ENCODE measurements at regions not wholly inside any gene's neighbourhood (a gene's known extent, or its start where the extent isn't known, plus 50 kb on each side); places are given as distances from the start of the nearest gene placed in this dataset.

GRCh38 chr3:137610723-137611122 is 153.4 kb upstream of the SOX14 start:
- Histone ChIP-seq H3K36me3 (ENCODE audit: insufficient read depth, low read length) (no peaks in the 10 kb centered on the region), H2AFZ (ENCODE audit: low read depth, low read length) (no peak overlapping the region), H3K9ac (ENCODE audit: low read length) (no peak overlapping the region), H3K9me3 (ENCODE audit: insufficient read depth, low read depth, low read length) (no peaks in the 10 kb centered on the region), H3K27me3 (ENCODE audit: insufficient read depth, low read length) (no peaks in the 10 kb centered on the region), H3K4me2 (ENCODE audit: low read length) (no peak overlapping the region), H3K79me2 (ENCODE audit: insufficient read depth, low read length) (no peaks in the 10 kb centered on the region), H3K4me3 (ENCODE audit: insufficient read depth, low read depth, low read length) (no peak overlapping the region), H3K27ac (ENCODE audit: low read depth, low read length) (no peak overlapping the region), H4K20me1 (ENCODE audit: insufficient read depth, low read length) (no peaks in the 10 kb centered on the region), H3K4me1 (ENCODE audit: insufficient read depth, low read length) (no peaks in the 10 kb centered on the region)
- Mint-ChIP-seq H3K4me1 (ENCODE audit: low read depth, unreplicated experiment) (no peaks in the 10 kb centered on the region), H3K4me3 (ENCODE audit: unreplicated experiment) (no peak overlapping the region), H3K36me3 (ENCODE audit: low read depth, unreplicated experiment) (no peaks in the 10 kb centered on the region), H3K9me3 (ENCODE audit: unreplicated experiment) (no peaks in the 10 kb centered on the region), H3K27me3 (ENCODE audit: low read depth, unreplicated experiment) (no peaks in the 10 kb centered on the region), H3K27ac (ENCODE audit: unreplicated experiment) (no peak overlapping the region)
- TF ChIP-seq CTCF (IDR thresholded peaks at IDR 0.05; ENCODE audit: insufficient read depth, low read depth, low read length) (no peak), EZH2 (IDR thresholded peaks at IDR 0.05; ENCODE audit: insufficient read depth, low read length) (no peak)
- DNase-seq (ENCODE audit: low read depth) (no peak), FAIRE-seq (no peak)

GRCh38 chr3:137612291-137612690 is 151.8 kb upstream of the SOX14 start:
- Mint-ChIP-seq H3K4me3 (ENCODE audit: unreplicated experiment) (no peak overlapping the region), H3K27me3 (ENCODE audit: low read depth, unreplicated experiment) (no peaks in the 10 kb centered on the region), H3K9me3 (ENCODE audit: unreplicated experiment) (no peaks in the 10 kb centered on the region), H3K4me1 (ENCODE audit: low read depth, unreplicated experiment) (no peaks in the 10 kb centered on the region), H3K27ac (ENCODE audit: unreplicated experiment) (no peak overlapping the region), H3K36me3 (ENCODE audit: low read depth, unreplicated experiment) (no peaks in the 10 kb centered on the region)
- no peak for TF ChIP-seq EZH2 (IDR thresholded peaks at IDR 0.05; ENCODE audit: insufficient read depth, low read length)
- no peak for TF ChIP-seq CTCF (IDR thresholded peaks at IDR 0.05; ENCODE audit: insufficient read depth, low read depth, low read length)
- H3K9me3 ChIP-seq (ENCODE audit: insufficient read depth, low read depth, low read length): no peaks in the 10 kb centered on the region
- no peaks in the 10 kb centered on the region for H4K20me1 ChIP-seq (ENCODE audit: insufficient read depth, low read length)
- no peak overlapping the region for H3K4me3 ChIP-seq (ENCODE audit: insufficient read depth, low read depth, low read length)
- no peak overlapping the region for H2AFZ ChIP-seq (ENCODE audit: low read depth, low read length)
- H3K27me3 ChIP-seq (ENCODE audit: insufficient read depth, low read length): no peaks in the 10 kb centered on the region
- H3K4me2 ChIP-seq (ENCODE audit: low read length): no peak overlapping the region
- no peak for DNase-seq (ENCODE audit: low read depth)
- no peak for FAIRE-seq
- no peaks in the 10 kb centered on the region for H3K79me2 ChIP-seq (ENCODE audit: insufficient read depth, low read length)
- no peak overlapping the region for H3K27ac ChIP-seq (ENCODE audit: low read depth, low read length)
- no peaks in the 10 kb centered on the region for H3K4me1 ChIP-seq (ENCODE audit: insufficient read depth, low read length)
- no peak overlapping the region for H3K9ac ChIP-seq (ENCODE audit: low read length)
- H3K36me3 ChIP-seq (ENCODE audit: insufficient read depth, low read length): no peaks in the 10 kb centered on the region

GRCh38 chr3:137615659-137616418 is 148.3 kb upstream of the SOX14 start:
- no peaks in the 10 kb centered on the region for H3K79me2 ChIP-seq (ENCODE audit: insufficient read depth, low read length)
- H2AFZ ChIP-seq (ENCODE audit: low read depth, low read length): no peak overlapping the region
- no peaks in the 10 kb centered on the region for H3K27me3 ChIP-seq (ENCODE audit: insufficient read depth, low read length)
- no peaks in the 10 kb centered on the region for H3K36me3 Mint-ChIP-seq (ENCODE audit: low read depth, unreplicated experiment)
- no peak overlapping the region for H3K9ac ChIP-seq (ENCODE audit: low read length)
- no peak overlapping the region for H3K4me2 ChIP-seq (ENCODE audit: low read length)
- H3K9me3 Mint-ChIP-seq (ENCODE audit: unreplicated experiment): no peaks in the 10 kb centered on the region
- H3K4me3 ChIP-seq (ENCODE audit: insufficient read depth, low read depth, low read length): no peak overlapping the region
- TF ChIP-seq CTCF (IDR thresholded peaks at IDR 0.05; ENCODE audit: insufficient read depth, low read depth, low read length) (no peak), EZH2 (IDR thresholded peaks at IDR 0.05; ENCODE audit: insufficient read depth, low read length) (no peak)
- H3K27me3 Mint-ChIP-seq (ENCODE audit: low read depth, unreplicated experiment): no peaks in the 10 kb centered on the region
- H3K4me1 Mint-ChIP-seq (ENCODE audit: low read depth, unreplicated experiment): no peaks in the 10 kb centered on the region
- no peak overlapping the region for H3K4me3 Mint-ChIP-seq (ENCODE audit: unreplicated experiment)
- H3K4me1 ChIP-seq (ENCODE audit: insufficient read depth, low read length): no peaks in the 10 kb centered on the region
- H3K27ac Mint-ChIP-seq (ENCODE audit: unreplicated experiment): no peak overlapping the region
- no peaks in the 10 kb centered on the region for H3K9me3 ChIP-seq (ENCODE audit: insufficient read depth, low read depth, low read length)
- H3K27ac ChIP-seq (ENCODE audit: low read depth, low read length): no peak overlapping the region
- FAIRE-seq (no peak), DNase-seq (ENCODE audit: low read depth) (no peak)
- no peaks in the 10 kb centered on the region for H4K20me1 ChIP-seq (ENCODE audit: insufficient read depth, low read length)
- no peaks in the 10 kb centered on the region for H3K36me3 ChIP-seq (ENCODE audit: insufficient read depth, low read length)
